ENCODE measurements at regions not wholly inside any gene's neighbourhood (a gene's known extent, or its start where the extent isn't known, plus 50 kb on each side); places are given as distances from the start of the nearest gene placed in this dataset.

DNA sequence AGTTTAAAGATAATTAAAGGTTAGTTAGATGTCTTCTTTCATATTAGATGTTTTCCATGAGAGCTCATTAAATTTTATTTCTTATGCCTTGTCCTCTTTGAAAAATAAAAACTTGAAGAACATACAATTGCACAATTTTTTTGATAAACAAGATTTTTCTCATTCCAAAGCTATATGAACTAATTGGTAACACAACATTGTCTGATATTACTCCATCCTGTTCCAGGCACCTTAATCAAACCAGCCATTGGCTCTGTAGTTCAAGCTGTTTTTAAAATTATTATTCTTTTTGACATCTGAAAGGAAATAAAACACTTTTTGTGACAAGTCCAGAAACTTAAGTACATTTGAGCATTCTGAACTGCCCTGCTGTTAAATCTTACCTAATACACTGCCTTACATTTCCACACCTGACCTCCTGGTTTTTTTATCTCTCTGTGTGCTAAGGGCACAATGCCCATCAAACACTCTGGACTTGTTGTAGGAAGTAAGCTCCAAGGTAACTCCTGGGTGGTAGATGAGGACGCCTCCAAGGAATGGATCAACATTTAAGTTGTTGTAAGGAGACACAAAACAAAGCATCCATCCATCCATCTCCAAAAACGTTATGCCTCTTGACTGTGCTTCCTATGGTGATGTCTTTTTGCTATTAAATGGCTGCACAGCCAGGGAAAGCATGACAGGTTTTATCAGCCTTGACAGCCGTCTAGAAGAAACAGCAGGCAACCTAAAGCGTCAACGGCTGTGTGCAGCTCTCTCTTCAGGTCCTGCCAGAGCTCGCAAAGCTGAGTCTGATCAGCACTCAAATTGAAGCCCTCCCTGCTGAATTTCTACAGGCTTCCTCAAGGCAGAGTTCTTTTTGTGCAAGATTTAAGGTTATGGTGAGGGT is 449.9 kb upstream of the FLRT2 start:
- no peaks in the 10 kb centered on the region for H3K9me3 ChIP-seq
- no peak overlapping the region for H3K4me3 ChIP-seq (ENCODE audit: low read depth, low read length)
- intact Hi-C loops (cut with micrococcal nuclease; ENCODE audit: unreplicated experiment): no loop called here
- H3K27me3 Mint-ChIP-seq (ENCODE audit: insufficient read depth, unreplicated experiment): no peaks in the 10 kb centered on the region
- TF ChIP-seq, protein P1, sequence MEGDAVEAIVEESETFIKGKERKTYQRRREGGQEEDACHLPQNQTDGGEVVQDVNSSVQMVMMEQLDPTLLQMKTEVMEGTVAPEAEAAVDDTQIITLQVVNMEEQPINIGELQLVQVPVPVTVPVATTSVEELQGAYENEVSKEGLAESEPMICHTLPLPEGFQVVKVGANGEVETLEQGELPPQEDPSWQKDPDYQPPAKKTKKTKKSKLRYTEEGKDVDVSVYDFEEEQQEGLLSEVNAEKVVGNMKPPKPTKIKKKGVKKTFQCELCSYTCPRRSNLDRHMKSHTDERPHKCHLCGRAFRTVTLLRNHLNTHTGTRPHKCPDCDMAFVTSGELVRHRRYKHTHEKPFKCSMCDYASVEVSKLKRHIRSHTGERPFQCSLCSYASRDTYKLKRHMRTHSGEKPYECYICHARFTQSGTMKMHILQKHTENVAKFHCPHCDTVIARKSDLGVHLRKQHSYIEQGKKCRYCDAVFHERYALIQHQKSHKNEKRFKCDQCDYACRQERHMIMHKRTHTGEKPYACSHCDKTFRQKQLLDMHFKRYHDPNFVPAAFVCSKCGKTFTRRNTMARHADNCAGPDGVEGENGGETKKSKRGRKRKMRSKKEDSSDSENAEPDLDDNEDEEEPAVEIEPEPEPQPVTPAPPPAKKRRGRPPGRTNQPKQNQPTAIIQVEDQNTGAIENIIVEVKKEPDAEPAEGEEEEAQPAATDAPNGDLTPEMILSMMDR (IDR thresholded peaks at IDR 0.05; ENCODE audit: insufficient read depth in 1 of 2, low read depth in 1 of 2, low read length in 1 of 2, severe bottlenecking in 1 of 2, unreplicated experiment in 1 of 2): no peak
- H3K27me3 ChIP-seq (replicated peaks; ENCODE audit: control insufficient read depth, insufficient read depth, low read length): no peaks in the 10 kb centered on the region
- BruUV-seq (replicated peaks): no TSS peak
- H3K9me3 Mint-ChIP-seq (ENCODE audit: unreplicated experiment): no peaks in the 10 kb centered on the region
- H3K4me1 ChIP-seq: 0 out of 2 replicates have a peak, but pooled peaks cover 2% of the 10 kb centered on the region
- no peaks in the 10 kb centered on the region for H3K36me3 Mint-ChIP-seq (ENCODE audit: insufficient read depth, unreplicated experiment)
- no peaks in the 10 kb centered on the region for H3K4me1 Mint-ChIP-seq (ENCODE audit: low read depth, unreplicated experiment)
- H3K36me3 ChIP-seq (ENCODE audit: control insufficient read depth, insufficient read depth, low read length): no peaks in the 10 kb centered on the region
- DNase-seq: no peak
- POLR2A ChIA-PET: no interaction called here
- no peak overlapping the region for H3K4me3 Mint-ChIP-seq (ENCODE audit: unreplicated experiment)
- no peak overlapping the region for H3K27ac Mint-ChIP-seq (ENCODE audit: unreplicated experiment)
- CTCF ChIA-PET: no interaction called here

- Mint-ChIP-seq H3K27ac (ENCODE audit: unreplicated experiment) (no peak overlapping the region), H3K4me1 (ENCODE audit: low read depth, unreplicated experiment) (no peaks in the 10 kb centered on the region), H3K4me3 (ENCODE audit: unreplicated experiment) (no peak overlapping the region), H3K27me3 (ENCODE audit: insufficient read depth, unreplicated experiment) (no peaks in the 10 kb centered on the region), H3K36me3 (ENCODE audit: insufficient read depth, unreplicated experiment) (no peaks in the 10 kb centered on the region), H3K9me3 (ENCODE audit: unreplicated experiment) (no peaks in the 10 kb centered on the region)
- TF ChIP-seq, protein P1 (IDR thresholded peaks at IDR 0.05; ENCODE audit: insufficient read depth in 1 of 2, low read depth in 1 of 2, low read length in 1 of 2, severe bottlenecking in 1 of 2, unreplicated experiment in 1 of 2): no peak
- H3K36me3 ChIP-seq (ENCODE audit: control insufficient read depth, insufficient read depth, low read length): no peaks in the 10 kb centered on the region
- DNase-seq: no peak
- no TSS peak for BruUV-seq (replicated peaks)
- CTCF ChIA-PET: no interaction called here
- POLR2A ChIA-PET: no interaction called here
- H3K9me3 ChIP-seq: no peaks in the 10 kb centered on the region
- H3K4me1 ChIP-seq: no peaks in the 10 kb centered on the region
- H3K27me3 ChIP-seq (replicated peaks; ENCODE audit: control insufficient read depth, insufficient read depth, low read length): no peaks in the 10 kb centered on the region
- no peak overlapping the region for H3K4me3 ChIP-seq (ENCODE audit: low read depth, low read length)
- intact Hi-C loops (cut with micrococcal nuclease; ENCODE audit: unreplicated experiment): no loop called here
These were observed 445.6 kb upstream of the FLRT2 start for GRCh38 chr14:85084344-85084743.

GRCh38 chr14:85085981-85086380 is 444.0 kb upstream of the FLRT2 start:
- POLR2A ChIA-PET: no interaction called here
- H3K4me1 Mint-ChIP-seq (ENCODE audit: low read depth, unreplicated experiment): no peaks in the 10 kb centered on the region
- H3K36me3 ChIP-seq (ENCODE audit: control insufficient read depth, insufficient read depth, low read length): no peaks in the 10 kb centered on the region
- H3K27ac Mint-ChIP-seq (ENCODE audit: unreplicated experiment): no peak overlapping the region
- intact Hi-C loops (cut with micrococcal nuclease; ENCODE audit: unreplicated experiment): no loop called here
- H3K4me1 ChIP-seq: no peaks in the 10 kb centered on the region
- no peaks in the 10 kb centered on the region for H3K36me3 Mint-ChIP-seq (ENCODE audit: insufficient read depth, unreplicated experiment)
- H3K4me3 ChIP-seq (ENCODE audit: low read depth, low read length): no peak overlapping the region
- TF ChIP-seq, protein P1 (IDR thresholded peaks at IDR 0.05; ENCODE audit: insufficient read depth in 1 of 2, low read depth in 1 of 2, low read length in 1 of 2, severe bottlenecking in 1 of 2, unreplicated experiment in 1 of 2): no peak
- CTCF ChIA-PET: no interaction called here
- H3K9me3 Mint-ChIP-seq (ENCODE audit: unreplicated experiment): no peaks in the 10 kb centered on the region
- no peak overlapping the region for H3K4me3 Mint-ChIP-seq (ENCODE audit: unreplicated experiment)
- no peaks in the 10 kb centered on the region for H3K9me3 ChIP-seq
- no peak for DNase-seq
- BruUV-seq (replicated peaks): no TSS peak
- H3K27me3 Mint-ChIP-seq (ENCODE audit: insufficient read depth, unreplicated experiment): no peaks in the 10 kb centered on the region
- H3K27me3 ChIP-seq (replicated peaks; ENCODE audit: control insufficient read depth, insufficient read depth, low read length): no peaks in the 10 kb centered on the region

Measured in Caco-2 (cell line).